Cerebellar cortex (tissue), 1 donor: ENCODE measurements at regions not wholly inside any gene's neighbourhood (a gene's known extent, or its start where the extent isn't known, plus 50 kb on each side); places are given as distances from the start of the nearest gene placed in this dataset.

Experiments used
- DNase-seq: peaks from one replicate; pipeline ENCODE4 v3.0.0-alpha.2; 2015; ENCODE audit warnings: low spot score

- no peak for DNase-seq
These were observed 52.5 kb upstream of the ARL8B start for GRCh38 chr3:5069627-5070026.

GRCh38 chr3:5071061-5071460 is 51.0 kb upstream of the ARL8B start:
- no peak for DNase-seq

DNA sequence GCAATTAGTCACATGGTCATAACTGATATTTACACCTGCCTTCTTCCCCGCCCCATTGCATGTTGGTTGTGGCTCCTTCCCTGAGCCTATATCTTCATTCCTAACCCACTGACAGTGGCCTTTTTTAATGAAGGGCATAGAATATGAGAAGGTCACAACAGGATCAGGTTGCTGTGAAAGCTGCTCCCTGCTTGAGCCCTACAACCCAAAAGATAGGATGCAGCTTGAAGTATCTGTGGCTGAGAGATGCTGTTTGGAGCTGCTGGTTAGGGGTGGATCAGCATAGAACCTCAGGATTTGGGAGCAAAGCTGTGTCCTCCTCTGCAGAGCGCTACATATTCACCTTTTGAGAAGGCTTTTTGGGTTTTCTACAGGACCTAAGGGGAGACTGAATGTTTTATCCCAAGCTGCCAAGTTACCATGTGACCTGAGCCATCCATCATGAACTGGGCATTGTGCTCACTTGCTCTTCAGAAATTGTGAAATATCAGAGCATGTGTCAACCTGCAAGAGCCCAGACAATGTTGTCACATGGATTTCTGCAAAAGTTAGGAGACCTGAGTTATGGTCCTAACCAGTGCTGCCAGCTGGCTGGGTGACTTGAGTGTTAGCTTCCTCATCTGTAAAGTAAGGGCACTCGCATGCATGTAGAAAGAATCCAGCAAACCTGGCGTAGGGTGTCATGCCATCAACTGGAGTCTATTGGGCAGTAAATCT is 49.8 kb upstream of the ARL8B start:
- no peak for DNase-seq
